Ishikawa (cell line): ENCODE measurements at regions not wholly inside any gene's neighbourhood (a gene's known extent, or its start where the extent isn't known, plus 50 kb on each side); places are given as distances from the start of the nearest gene placed in this dataset.

Experiments
- CEBPB ChIP-seq: IDR thresholded peaks from 2 replicates; pipeline ENCODE4 v1.6.1; 2012
- CREB1 ChIP-seq: IDR thresholded peaks from 2 replicates; pipeline ENCODE4 v1.6.1; 2012; ENCODE audit warnings: low read depth
- EGR1 ChIP-seq: IDR thresholded peaks from 2 replicates; pipeline ENCODE4 v1.6.1; 2012
- EP300 ChIP-seq: IDR thresholded peaks from 2 replicates; pipeline ENCODE4 v1.6.1; 2012; ENCODE audit warnings: borderline replicate concordance
- FOXM1 ChIP-seq: IDR thresholded peaks from 2 replicates; pipeline ENCODE4 v1.6.1; 2012; ENCODE audit warnings: low read depth, borderline replicate concordance
- NFIC ChIP-seq: IDR thresholded peaks from 2 replicates; pipeline ENCODE4 v1.6.1; 2012
- RAD21 ChIP-seq: IDR thresholded peaks from 2 replicates; pipeline ENCODE4 v1.6.1; 2012; ENCODE audit warnings: low read depth
- REST ChIP-seq: IDR thresholded peaks from 2 replicates; pipeline ENCODE4 v1.6.1; 2012; ENCODE audit warnings: low read depth, mild to moderate bottlenecking
- TAF1 ChIP-seq: IDR thresholded peaks from 2 replicates; pipeline ENCODE4 v1.6.1; 2012; ENCODE audit warnings: low read depth, mild to moderate bottlenecking
- TCF12 ChIP-seq: IDR thresholded peaks from 2 replicates; pipeline ENCODE4 v1.6.1; 2012; ENCODE audit warnings: low read depth
- TEAD4 ChIP-seq: IDR thresholded peaks from 2 replicates; pipeline ENCODE4 v1.6.1; 2012
- USF1 ChIP-seq: IDR thresholded peaks from 2 replicates; pipeline ENCODE4 v1.6.1; 2012
- YY1 ChIP-seq: IDR thresholded peaks from 2 replicates; pipeline ENCODE4 v1.6.1; 2012; ENCODE audit warnings: low read depth
- ZBTB7A ChIP-seq: IDR thresholded peaks from 2 replicates; pipeline ENCODE4 v1.6.1; 2012; ENCODE audit warnings: low read depth
- TF ChIP-seq, protein P1 (sequence below): IDR thresholded peaks from 2 replicates; pipeline ENCODE4 v1.6.1; 2012

DNA sequence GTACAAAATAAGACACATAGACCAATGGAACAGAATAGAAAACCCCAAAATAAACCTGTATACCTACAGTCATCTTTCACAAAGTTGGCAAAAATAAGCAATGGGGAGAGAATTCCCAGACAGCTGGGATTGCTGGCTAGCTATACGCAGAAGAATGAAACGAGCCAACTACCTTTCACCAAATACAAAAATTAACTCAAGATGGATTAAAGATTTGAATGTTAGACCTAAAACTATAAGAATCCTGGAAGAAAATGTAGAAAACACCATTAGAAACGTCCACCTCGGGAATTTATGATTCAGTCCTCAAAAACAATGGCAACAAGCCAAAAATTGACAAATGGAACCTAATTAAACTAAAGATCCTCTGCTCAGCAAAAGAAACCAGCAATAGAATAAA is 408.1 kb upstream of the SLITRK1 start:
- TF ChIP-seq ZBTB7A: no peak
- no peak for TF ChIP-seq FOXM1
- no peak for TF ChIP-seq TEAD4
- no peak for TF ChIP-seq TCF12
- TF ChIP-seq YY1: no peak
- TF ChIP-seq CREB1: no peak
- TF ChIP-seq RAD21: no peak
- no peak for TF ChIP-seq USF1

- no peak for TF ChIP-seq ZBTB7A
- TF ChIP-seq RAD21: no peak
- TF ChIP-seq USF1: no peak
- TF ChIP-seq CEBPB: no peak
- TF ChIP-seq EP300: no peak
- TF ChIP-seq REST: no peak
- no peak for TF ChIP-seq EGR1
- TF ChIP-seq FOXM1: no peak
- TF ChIP-seq, protein P1, sequence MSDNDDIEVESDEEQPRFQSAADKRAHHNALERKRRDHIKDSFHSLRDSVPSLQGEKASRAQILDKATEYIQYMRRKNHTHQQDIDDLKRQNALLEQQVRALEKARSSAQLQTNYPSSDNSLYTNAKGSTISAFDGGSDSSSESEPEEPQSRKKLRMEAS: no peak
- TF ChIP-seq CREB1: no peak
- no peak for TF ChIP-seq TEAD4
- no peak for TF ChIP-seq TCF12
- TF ChIP-seq NFIC: no peak
These were observed 396.9 kb upstream of the SLITRK1 start for GRCh38 chr13:84279166-84279565.

DNA sequence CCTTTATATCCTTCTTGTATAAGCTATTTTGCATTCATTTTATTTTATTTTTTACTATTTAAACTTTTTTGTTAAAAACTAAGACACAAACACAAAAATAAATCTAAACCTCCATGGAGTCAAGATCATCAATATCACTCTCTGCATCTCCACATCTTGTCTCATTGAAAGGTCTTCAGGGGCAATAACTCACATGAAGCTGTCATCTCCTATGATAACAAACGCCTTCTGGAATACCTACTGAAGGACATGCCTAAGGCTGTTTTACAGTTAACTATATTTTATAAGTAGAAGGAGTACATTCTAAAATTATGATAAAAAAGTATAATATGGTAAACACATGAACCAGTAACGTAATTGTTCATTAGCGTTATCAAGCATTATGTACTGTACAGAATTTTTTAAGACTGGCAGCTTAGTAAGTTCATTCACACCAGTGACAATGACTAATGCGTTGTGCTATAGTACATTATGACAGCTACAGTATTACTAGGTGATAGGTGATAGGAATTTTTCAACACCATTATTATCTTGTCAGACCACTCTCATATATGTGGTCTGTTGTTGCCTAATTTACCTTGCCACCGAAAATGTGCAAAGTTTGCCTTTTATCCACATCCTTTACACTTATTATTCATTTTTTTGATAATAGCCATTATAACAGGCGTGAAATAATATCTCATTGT is 390.7 kb upstream of the SLITRK1 start:
- TF ChIP-seq FOXM1 (no peak), CREB1 (no peak), EP300 (no peak)
- TF ChIP-seq, protein P1: no peak

DNA sequence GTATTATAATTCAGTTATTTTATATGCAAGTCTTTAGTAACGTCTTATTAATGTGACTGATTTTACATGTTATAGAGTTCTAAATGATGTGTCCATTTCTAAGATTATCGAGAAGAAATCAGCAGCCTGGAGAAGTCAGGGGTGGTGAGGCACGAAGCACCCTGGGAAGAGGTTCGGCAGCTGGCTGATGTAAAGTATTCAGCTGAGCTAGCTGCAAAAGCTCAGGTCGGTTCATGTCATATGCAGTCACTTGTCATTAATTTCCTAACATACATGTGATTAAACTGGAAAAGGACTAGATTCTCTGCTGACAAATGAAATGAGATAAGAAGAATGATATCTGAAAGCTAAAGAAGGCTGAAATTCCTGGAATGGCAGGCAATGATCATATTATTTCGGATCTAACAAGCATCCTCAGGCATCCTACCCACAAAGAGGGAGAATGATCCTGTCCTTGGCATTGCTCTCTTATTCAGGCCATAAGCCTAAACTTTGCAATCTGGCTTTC is 383.0 kb upstream of the SLITRK1 start:
- TF ChIP-seq CREB1: no peak
- TF ChIP-seq TAF1: no peak
- no peak for TF ChIP-seq EP300
- no peak for TF ChIP-seq YY1
- TF ChIP-seq CEBPB: no peak
- no peak for TF ChIP-seq TEAD4
- TF ChIP-seq ZBTB7A: no peak
- TF ChIP-seq RAD21: no peak
- TF ChIP-seq, protein P1: no peak
- TF ChIP-seq REST: no peak
- no peak for TF ChIP-seq TCF12
- no peak for TF ChIP-seq USF1
- no peak for TF ChIP-seq NFIC
- TF ChIP-seq FOXM1: no peak

GRCh38 chr13:84263354-84264069 is 381.2 kb upstream of the SLITRK1 start:
- no peak for TF ChIP-seq NFIC
- TF ChIP-seq, protein P1: no peak
- no peak for TF ChIP-seq TAF1
- no peak for TF ChIP-seq EGR1
- no peak for TF ChIP-seq YY1
- TF ChIP-seq EP300: no peak
- no peak for TF ChIP-seq CEBPB
- no peak for TF ChIP-seq TCF12
- TF ChIP-seq CREB1: no peak
- TF ChIP-seq FOXM1: no peak
- TF ChIP-seq REST: no peak
- no peak for TF ChIP-seq TEAD4
- no peak for TF ChIP-seq ZBTB7A
- TF ChIP-seq RAD21: no peak
